A549 (cell line): ENCODE measurements at regions not wholly inside any gene's neighbourhood (a gene's known extent, or its start where the extent isn't known, plus 50 kb on each side); places are given as distances from the start of the nearest gene placed in this dataset.

Experiments used
- ATAC-seq, 2 experiments: fragments of 200-7000 bp in 1 of 2; fragments of >200 bp in 1 of 2; cut with Nextera tagmentation in 1 of 2; cut with Tn5 transposase in 1 of 2; 3 replicates each; pipeline versions ENCODE4 v1.8.0 to v1.9.1; 2018 to 2020; ENCODE audit warnings: mild to moderate bottlenecking in 1 of 2, moderate library complexity in 1 of 2
- CTCF ChIA-PET: fragments of 300-600 bp; sonication (Branson Sonifier 250); formaldehyde crosslinking; extraction: SDS; loops from one replicate; lab custom pipeline; 2021; ENCODE audit warnings: antibody characterized with exemption, inconsistent platforms; lab: Yijun Ruan, JAX
- POLR2A ChIA-PET: fragments of 350-600 bp; formaldehyde crosslinking; extraction: SDS; loops from one replicate; lab custom pipeline; 2021; ENCODE audit warnings: antibody characterized with exemption, inconsistent platforms; lab: Yijun Ruan, JAX
- DNase-seq, 2 experiments: peaks; one replicate each; pipeline versions ENCODE4 v3.0.0 to v3.0.0-alpha.2; 2011 to 2016; ENCODE audit warnings: low read depth in 1 of 2, low spot score in 1 of 2
- FAIRE-seq: peaks from 2 replicates; lab custom pipeline; 2011; peaks lifted over from hg19 to GRCh38; lab: Jason Lieb, UNC
- H3K27ac ChIP-seq, 2 experiments: fragments of >200 bp; sonication (Bioruptor Twin); formaldehyde crosslinking; 3 replicates each; pipeline ENCODE4 v1.5.1; 2016 to 2017
- H3K4me1 ChIP-seq: fragments of >200 bp; sonication (Bioruptor Twin); formaldehyde crosslinking; 3 replicates; pipeline ENCODE4 v1.6.1; 2016
- H3K4me2 ChIP-seq: fragments of >200 bp; sonication (Bioruptor Twin); formaldehyde crosslinking; 3 replicates; pipeline ENCODE4 v1.6.1; 2016
- H3K4me3 ChIP-seq: fragments of >200 bp; sonication (Bioruptor Twin); formaldehyde crosslinking; 3 replicates; pipeline ENCODE4 v1.5.1; 2016
- H3K9me3 ChIP-seq: fragments of >200 bp; sonication (Bioruptor Twin); formaldehyde crosslinking; 3 replicates; pipeline ENCODE4 v1.6.1; 2016
- CEBPB ChIP-seq, 2 experiments: fragments of >200 bp in 1 of 2; sonication (Bioruptor Twin) in 1 of 2; formaldehyde crosslinking in 1 of 2; IDR thresholded peaks; 2 replicates each; pipeline ENCODE4 v1.6.1; 2012 to 2016
- HEYL ChIP-seq: fragments of 250-450 bp; sonication (Bioruptor Pico); IDR thresholded peaks from 2 replicates; pipeline ENCODE4 v1.8.0; 2021; ENCODE audit warnings: mild to moderate bottlenecking, moderate library complexity
- HOXB13 ChIP-seq: fragments of 250-450 bp; sonication (Bioruptor Pico); IDR thresholded peaks from 2 replicates; pipeline ENCODE4 v1.5.0; 2020; ENCODE audit warnings: low read depth, mild to moderate bottlenecking, moderate library complexity
- HOXB5 ChIP-seq: fragments of 250-450 bp; sonication (Bioruptor Pico); IDR thresholded peaks from 2 replicates; pipeline ENCODE4 v1.5.0; 2020; ENCODE audit warnings: mild to moderate bottlenecking, moderate library complexity
- KDM5A ChIP-seq: fragments of 200-600 bp; sonication (generic); IDR thresholded peaks from 2 replicates; pipeline ENCODE4 v1.6.1; 2016; ENCODE audit warnings: antibody characterized with exemption, mild to moderate bottlenecking
- MAFK ChIP-seq: fragments of 450-650 bp; IDR thresholded peaks from 2 replicates; pipeline ENCODE4 v1.6.1; 2014; ENCODE audit not compliant: partially characterized antibody
- MAZ ChIP-seq: fragments of 150-350 bp; IDR thresholded peaks from 2 replicates; pipeline ENCODE4 v1.6.1; 2014; ENCODE audit warnings: antibody characterized with exemption, low read depth, low read length, borderline replicate concordance
- RAD21 ChIP-seq, 2 experiments: fragments of >200 bp in 1 of 2; sonication (Bioruptor Twin) in 1 of 2; formaldehyde crosslinking in 1 of 2; IDR thresholded peaks in 1 of 2; conservative IDR thresholded peaks in 1 of 2; 2 replicates in 1 of 2; 3 replicates in 1 of 2; pipeline ENCODE4 v1.6.1; 2012 to 2018; ENCODE audit warnings: inconsistent platforms in 1 of 2
- RCOR1 ChIP-seq: fragments of 150-350 bp; IDR thresholded peaks from 2 replicates; pipeline ENCODE4 v1.6.1; 2014; ENCODE audit warnings: antibody characterized with exemption, low read length, low read depth
- SMC3 ChIP-seq: fragments of >200 bp; sonication (Bioruptor Twin); formaldehyde crosslinking; IDR thresholded peaks from 3 replicates; pipeline ENCODE4 v1.6.1; 2018; ENCODE audit warnings: inconsistent platforms
- TP53 ChIP-seq: fragments of 250-450 bp; sonication (Bioruptor Pico); IDR thresholded peaks from 2 replicates; pipeline ENCODE4 v1.5.0; 2021; ENCODE audit warnings: mild to moderate bottlenecking, moderate library complexity
- ZC3H11A ChIP-seq: fragments of 450-650 bp; IDR thresholded peaks from 2 replicates; pipeline ENCODE4 v1.6.1; 2014; ENCODE audit warnings: antibody characterized with exemption, mild to moderate bottlenecking
- WGBS: methylation state at CpG from one replicate; pipeline ENCODE4 v1.1.6; 2017; ENCODE audit errors: missing lambda C conversion rate; 5-methylcytosine and 5-hydroxymethylcytosine counted together
- TF ChIP-seq, protein P1 (sequence below): fragments of 150-350 bp; IDR thresholded peaks from 2 replicates; pipeline ENCODE4 v1.6.1; 2014; ENCODE audit warnings: low read depth, mild to moderate bottlenecking, low read length
- TF ChIP-seq, protein P2 (sequence below): fragments of 450-650 bp; IDR thresholded peaks from 2 replicates; pipeline ENCODE4 v1.6.1; 2014; ENCODE audit warnings: antibody characterized with exemption
- TF ChIP-seq, protein P3 (sequence below): fragments of >200 bp; sonication (Bioruptor Twin); formaldehyde crosslinking; IDR thresholded peaks from 3 replicates; pipeline ENCODE4 v1.5.1; 2016
- TF ChIP-seq, protein P4 (sequence below): fragments of >200 bp; sonication (Bioruptor Twin); formaldehyde crosslinking; IDR thresholded peaks from 2 replicates; pipeline ENCODE4 v1.6.1; 2016
- TF ChIP-seq, protein P5 (sequence below): fragments of >200 bp; sonication (Bioruptor Twin); formaldehyde crosslinking; IDR thresholded peaks from 3 replicates; pipeline ENCODE4 v1.6.1; 2016

DNA sequence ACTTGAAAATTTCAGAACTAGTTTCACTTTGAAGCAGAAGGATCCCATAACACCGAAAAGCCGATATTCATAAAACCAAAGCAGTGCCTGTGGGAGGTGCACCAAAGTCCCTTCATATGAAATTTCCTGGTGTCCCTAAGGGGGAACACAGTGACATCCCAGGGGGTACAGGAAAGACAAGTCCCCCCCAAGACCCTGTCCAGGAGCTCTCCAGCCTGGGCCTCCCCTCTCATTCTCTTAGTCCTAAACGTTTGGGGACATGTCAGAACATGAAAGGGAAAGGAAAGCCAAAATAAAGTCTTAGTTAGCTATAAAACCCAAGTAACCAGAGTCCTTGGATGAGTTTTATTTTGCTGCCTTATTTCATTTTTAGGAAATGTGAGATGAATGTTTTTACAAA is 56.6 kb downstream of the MRPL57 start (continued):
- TF ChIP-seq ZC3H11A (no peak), CEBPB (IDR thresholded peaks at IDR 0.05) (no peak), HEYL (CRISPR knock-in tag) (no peak), SMC3 (no peak)
- TF ChIP-seq, protein P1, sequence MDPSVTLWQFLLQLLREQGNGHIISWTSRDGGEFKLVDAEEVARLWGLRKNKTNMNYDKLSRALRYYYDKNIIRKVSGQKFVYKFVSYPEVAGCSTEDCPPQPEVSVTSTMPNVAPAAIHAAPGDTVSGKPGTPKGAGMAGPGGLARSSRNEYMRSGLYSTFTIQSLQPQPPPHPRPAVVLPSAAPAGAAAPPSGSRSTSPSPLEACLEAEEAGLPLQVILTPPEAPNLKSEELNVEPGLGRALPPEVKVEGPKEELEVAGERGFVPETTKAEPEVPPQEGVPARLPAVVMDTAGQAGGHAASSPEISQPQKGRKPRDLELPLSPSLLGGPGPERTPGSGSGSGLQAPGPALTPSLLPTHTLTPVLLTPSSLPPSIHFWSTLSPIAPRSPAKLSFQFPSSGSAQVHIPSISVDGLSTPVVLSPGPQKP: no peak

DNA sequence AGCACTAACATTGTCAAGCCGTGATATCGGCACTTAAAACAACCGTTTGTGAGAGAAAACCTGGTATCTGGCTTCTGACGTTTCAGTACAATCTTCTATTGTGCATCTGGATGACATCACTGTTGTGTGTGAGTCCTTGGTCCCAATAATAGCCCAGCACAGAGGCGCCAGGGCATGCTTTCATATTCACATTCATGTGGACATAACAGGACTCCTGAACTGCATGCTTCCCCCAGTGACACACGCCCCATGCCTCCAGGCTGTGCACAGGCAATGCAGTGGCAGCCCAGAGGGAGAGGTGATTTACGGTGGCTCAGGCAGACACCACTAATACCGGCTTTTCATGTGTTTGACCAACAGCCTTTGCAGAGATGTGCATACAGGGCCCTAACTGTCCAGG is 58.1 kb downstream of the MRPL57 start:
- no peak for FAIRE-seq
- TF ChIP-seq, protein P2, sequence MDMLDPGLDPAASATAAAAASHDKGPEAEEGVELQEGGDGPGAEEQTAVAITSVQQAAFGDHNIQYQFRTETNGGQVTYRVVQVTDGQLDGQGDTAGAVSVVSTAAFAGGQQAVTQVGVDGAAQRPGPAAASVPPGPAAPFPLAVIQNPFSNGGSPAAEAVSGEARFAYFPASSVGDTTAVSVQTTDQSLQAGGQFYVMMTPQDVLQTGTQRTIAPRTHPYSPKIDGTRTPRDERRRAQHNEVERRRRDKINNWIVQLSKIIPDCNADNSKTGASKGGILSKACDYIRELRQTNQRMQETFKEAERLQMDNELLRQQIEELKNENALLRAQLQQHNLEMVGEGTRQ: no peak
- TF ChIP-seq, protein P1: no peak
- TF ChIP-seq, protein P3, sequence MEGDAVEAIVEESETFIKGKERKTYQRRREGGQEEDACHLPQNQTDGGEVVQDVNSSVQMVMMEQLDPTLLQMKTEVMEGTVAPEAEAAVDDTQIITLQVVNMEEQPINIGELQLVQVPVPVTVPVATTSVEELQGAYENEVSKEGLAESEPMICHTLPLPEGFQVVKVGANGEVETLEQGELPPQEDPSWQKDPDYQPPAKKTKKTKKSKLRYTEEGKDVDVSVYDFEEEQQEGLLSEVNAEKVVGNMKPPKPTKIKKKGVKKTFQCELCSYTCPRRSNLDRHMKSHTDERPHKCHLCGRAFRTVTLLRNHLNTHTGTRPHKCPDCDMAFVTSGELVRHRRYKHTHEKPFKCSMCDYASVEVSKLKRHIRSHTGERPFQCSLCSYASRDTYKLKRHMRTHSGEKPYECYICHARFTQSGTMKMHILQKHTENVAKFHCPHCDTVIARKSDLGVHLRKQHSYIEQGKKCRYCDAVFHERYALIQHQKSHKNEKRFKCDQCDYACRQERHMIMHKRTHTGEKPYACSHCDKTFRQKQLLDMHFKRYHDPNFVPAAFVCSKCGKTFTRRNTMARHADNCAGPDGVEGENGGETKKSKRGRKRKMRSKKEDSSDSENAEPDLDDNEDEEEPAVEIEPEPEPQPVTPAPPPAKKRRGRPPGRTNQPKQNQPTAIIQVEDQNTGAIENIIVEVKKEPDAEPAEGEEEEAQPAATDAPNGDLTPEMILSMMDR: no peak
- no peak for TF ChIP-seq KDM5A
- TF ChIP-seq MAZ: no peak
- no peak for TF ChIP-seq SMC3
- no peak for TF ChIP-seq HOXB13 (CRISPR knock-in tag)
- TF ChIP-seq, protein P4, sequence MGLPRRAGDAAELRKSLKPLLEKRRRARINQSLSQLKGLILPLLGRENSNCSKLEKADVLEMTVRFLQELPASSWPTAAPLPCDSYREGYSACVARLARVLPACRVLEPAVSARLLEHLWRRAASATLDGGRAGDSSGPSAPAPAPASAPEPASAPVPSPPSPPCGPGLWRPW: no peak
- TF ChIP-seq, protein P5, sequence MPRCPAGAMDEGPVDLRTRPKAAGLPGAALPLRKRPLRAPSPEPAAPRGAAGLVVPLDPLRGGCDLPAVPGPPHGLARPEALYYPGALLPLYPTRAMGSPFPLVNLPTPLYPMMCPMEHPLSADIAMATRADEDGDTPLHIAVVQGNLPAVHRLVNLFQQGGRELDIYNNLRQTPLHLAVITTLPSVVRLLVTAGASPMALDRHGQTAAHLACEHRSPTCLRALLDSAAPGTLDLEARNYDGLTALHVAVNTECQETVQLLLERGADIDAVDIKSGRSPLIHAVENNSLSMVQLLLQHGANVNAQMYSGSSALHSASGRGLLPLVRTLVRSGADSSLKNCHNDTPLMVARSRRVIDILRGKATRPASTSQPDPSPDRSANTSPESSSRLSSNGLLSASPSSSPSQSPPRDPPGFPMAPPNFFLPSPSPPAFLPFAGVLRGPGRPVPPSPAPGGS: no peak
- TF ChIP-seq RCOR1: no peak
- TF ChIP-seq, all 56 proteins: peak for 0
- ChIA-PET CTCF (no interaction called here), POLR2A (no interaction called here)
- Histone ChIP-seq H3K27ac (no peak overlapping the region), H3K4me3 (no peak overlapping the region), H3K4me2 (no peak overlapping the region), H3K4me1 (no peaks in the 10 kb centered on the region), H3K9me3 (no peaks in the 10 kb centered on the region)
- DNase-seq: no peak
- WGBS: 52% methylated on average over 5 of the region's 8 CpGs
- no peak for ATAC-seq

DNA sequence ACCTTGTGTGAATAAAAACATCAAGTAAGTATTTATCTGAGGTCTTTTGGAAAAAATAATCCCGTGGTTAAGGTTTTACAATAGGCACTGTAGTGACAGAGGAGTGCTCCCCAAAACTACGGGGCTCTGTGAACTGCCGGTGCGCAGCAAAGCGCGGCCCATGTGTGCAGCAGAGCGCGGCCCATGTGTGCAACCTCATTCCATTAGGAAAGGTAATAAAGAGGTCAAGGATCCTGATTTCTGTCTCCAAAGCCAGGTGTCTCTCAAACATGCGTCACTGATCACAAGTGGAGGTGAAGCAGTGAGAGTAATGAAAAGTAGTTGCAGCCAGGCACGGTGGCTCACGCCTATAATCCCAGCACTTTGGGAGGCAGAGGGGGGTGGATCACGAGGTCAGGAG is 58.7 kb downstream of the MRPL57 start:
- no peak for FAIRE-seq
- DNase-seq: no peak
- Histone ChIP-seq H3K4me1 (no peaks in the 10 kb centered on the region), H3K4me3 (no peak overlapping the region), H3K4me2 (no peak overlapping the region), H3K27ac (no peak overlapping the region), H3K9me3 (no peaks in the 10 kb centered on the region)
- ChIA-PET POLR2A (no interaction called here), CTCF (no interaction called here)
- 67% methylated on average over 12 of the region's 12 CpGs for WGBS
- ATAC-seq: no peak
- TF ChIP-seq TP53 (CRISPR knock-in tag): no peak
- TF ChIP-seq MAZ: no peak
- TF ChIP-seq ZC3H11A: no peak
- TF ChIP-seq MAFK: no peak
- TF ChIP-seq, protein P2: no peak
- TF ChIP-seq HOXB5 (CRISPR knock-in tag): no peak
- no peak for TF ChIP-seq RAD21 (conservative IDR thresholded peaks at IDR 0.05 in 1 of 2, IDR thresholded peaks at IDR 0.05 in 1 of 2)
